Ishikawa (cell line): ENCODE measurements at regions not wholly inside any gene's neighbourhood (a gene's known extent, or its start where the extent isn't known, plus 50 kb on each side); places are given as distances from the start of the nearest gene placed in this dataset.
A peak's percentile ranks its signal among the peaks of the same experiment; 100 is the strongest.

Experiments used
- CEBPB ChIP-seq: IDR thresholded peaks from 2 replicates; pipeline ENCODE4 v1.6.1; 2012
- CREB1 ChIP-seq: IDR thresholded peaks from 2 replicates; pipeline ENCODE4 v1.6.1; 2012; ENCODE audit warnings: low read depth
- EGR1 ChIP-seq: IDR thresholded peaks from 2 replicates; pipeline ENCODE4 v1.6.1; 2012
- EP300 ChIP-seq: IDR thresholded peaks from 2 replicates; pipeline ENCODE4 v1.6.1; 2012; ENCODE audit warnings: borderline replicate concordance
- FOXM1 ChIP-seq: IDR thresholded peaks from 2 replicates; pipeline ENCODE4 v1.6.1; 2012; ENCODE audit warnings: low read depth, borderline replicate concordance
- NFIC ChIP-seq: IDR thresholded peaks from 2 replicates; pipeline ENCODE4 v1.6.1; 2012
- RAD21 ChIP-seq: IDR thresholded peaks from 2 replicates; pipeline ENCODE4 v1.6.1; 2012; ENCODE audit warnings: low read depth
- TAF1 ChIP-seq: IDR thresholded peaks from 2 replicates; pipeline ENCODE4 v1.6.1; 2012; ENCODE audit warnings: low read depth, mild to moderate bottlenecking
- TCF12 ChIP-seq: IDR thresholded peaks from 2 replicates; pipeline ENCODE4 v1.6.1; 2012; ENCODE audit warnings: low read depth
- TEAD4 ChIP-seq: IDR thresholded peaks from 2 replicates; pipeline ENCODE4 v1.6.1; 2012
- YY1 ChIP-seq: IDR thresholded peaks from 2 replicates; pipeline ENCODE4 v1.6.1; 2012; ENCODE audit warnings: low read depth
- ZBTB7A ChIP-seq: IDR thresholded peaks from 2 replicates; pipeline ENCODE4 v1.6.1; 2012; ENCODE audit warnings: low read depth
- TF ChIP-seq, protein P1 (sequence below): IDR thresholded peaks from 2 replicates; pipeline ENCODE4 v1.6.1; 2012
- TF ChIP-seq, protein P2 (sequence below): IDR thresholded peaks from 2 replicates; pipeline ENCODE4 v1.6.1; 2012; ENCODE audit warnings: low read depth, mild to moderate bottlenecking
- TF ChIP-seq, protein P3 (sequence below): IDR thresholded peaks from 2 replicates; pipeline ENCODE4 v1.6.1; 2012

DNA sequence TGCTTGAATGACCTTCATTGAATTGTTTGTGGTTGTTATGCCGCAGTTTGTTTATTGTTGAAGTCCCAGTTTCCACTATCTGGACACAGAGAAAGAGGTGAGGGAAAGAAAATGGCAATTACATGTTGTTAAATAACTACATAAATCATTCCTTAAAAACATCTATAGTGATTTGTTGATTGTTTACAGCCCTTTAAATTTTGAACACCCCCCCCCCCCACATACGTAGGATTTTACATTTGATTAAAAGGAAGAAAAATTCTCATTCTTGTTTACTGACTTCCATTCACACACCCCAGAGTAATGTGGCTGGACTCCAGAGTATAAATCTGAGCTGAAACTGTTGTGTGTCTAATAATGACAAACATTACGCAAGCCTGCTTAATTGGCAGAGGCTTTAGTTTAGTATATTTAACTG lies 87.1 kb upstream of the FAM174A start:
- TF ChIP-seq CEBPB, result peak; percentile 64; the same call in 1 of the 2 replicates
- TF ChIP-seq RAD21, result no peak

DNA sequence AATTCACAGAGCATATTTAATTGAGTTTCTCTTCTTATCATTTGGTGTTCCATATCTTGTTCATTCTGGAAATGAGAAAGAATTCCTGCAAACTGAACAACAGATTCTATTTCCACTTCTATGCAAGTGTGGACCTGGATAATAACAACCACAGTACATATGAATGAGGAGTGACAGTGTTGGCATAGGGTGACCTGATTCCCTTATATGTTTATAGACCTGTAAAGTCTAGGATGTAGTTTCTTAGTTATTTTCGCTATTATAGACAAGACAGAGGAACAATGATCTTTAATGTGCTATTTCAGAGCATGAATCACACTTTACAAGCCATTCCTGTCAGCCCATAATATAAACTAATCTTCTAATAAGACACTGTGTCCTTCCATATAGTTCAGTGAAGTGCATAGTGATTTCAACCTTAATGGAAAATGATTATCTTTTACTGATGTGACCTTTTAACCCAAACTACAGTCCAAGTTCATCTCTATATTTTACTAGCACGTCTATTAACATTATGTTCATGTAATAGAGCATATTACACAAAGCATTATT lies 88.2 kb upstream of the FAM174A start:
- TF ChIP-seq ZBTB7A (no peak), RAD21 (no peak), TEAD4 (no peak), CREB1 (no peak), EGR1 (no peak), TCF12 (no peak), TAF1 (no peak), EP300 (no peak), FOXM1 (no peak), NFIC (no peak), CEBPB (no peak), YY1 (no peak)
- TF ChIP-seq, protein P1, sequence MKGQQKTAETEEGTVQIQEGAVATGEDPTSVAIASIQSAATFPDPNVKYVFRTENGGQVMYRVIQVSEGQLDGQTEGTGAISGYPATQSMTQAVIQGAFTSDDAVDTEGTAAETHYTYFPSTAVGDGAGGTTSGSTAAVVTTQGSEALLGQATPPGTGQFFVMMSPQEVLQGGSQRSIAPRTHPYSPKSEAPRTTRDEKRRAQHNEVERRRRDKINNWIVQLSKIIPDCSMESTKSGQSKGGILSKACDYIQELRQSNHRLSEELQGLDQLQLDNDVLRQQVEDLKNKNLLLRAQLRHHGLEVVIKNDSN, result no peak
- TF ChIP-seq, protein P2, sequence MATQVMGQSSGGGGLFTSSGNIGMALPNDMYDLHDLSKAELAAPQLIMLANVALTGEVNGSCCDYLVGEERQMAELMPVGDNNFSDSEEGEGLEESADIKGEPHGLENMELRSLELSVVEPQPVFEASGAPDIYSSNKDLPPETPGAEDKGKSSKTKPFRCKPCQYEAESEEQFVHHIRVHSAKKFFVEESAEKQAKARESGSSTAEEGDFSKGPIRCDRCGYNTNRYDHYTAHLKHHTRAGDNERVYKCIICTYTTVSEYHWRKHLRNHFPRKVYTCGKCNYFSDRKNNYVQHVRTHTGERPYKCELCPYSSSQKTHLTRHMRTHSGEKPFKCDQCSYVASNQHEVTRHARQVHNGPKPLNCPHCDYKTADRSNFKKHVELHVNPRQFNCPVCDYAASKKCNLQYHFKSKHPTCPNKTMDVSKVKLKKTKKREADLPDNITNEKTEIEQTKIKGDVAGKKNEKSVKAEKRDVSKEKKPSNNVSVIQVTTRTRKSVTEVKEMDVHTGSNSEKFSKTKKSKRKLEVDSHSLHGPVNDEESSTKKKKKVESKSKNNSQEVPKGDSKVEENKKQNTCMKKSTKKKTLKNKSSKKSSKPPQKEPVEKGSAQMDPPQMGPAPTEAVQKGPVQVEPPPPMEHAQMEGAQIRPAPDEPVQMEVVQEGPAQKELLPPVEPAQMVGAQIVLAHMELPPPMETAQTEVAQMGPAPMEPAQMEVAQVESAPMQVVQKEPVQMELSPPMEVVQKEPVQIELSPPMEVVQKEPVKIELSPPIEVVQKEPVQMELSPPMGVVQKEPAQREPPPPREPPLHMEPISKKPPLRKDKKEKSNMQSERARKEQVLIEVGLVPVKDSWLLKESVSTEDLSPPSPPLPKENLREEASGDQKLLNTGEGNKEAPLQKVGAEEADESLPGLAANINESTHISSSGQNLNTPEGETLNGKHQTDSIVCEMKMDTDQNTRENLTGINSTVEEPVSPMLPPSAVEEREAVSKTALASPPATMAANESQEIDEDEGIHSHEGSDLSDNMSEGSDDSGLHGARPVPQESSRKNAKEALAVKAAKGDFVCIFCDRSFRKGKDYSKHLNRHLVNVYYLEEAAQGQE, result no peak
- TF ChIP-seq, protein P3, sequence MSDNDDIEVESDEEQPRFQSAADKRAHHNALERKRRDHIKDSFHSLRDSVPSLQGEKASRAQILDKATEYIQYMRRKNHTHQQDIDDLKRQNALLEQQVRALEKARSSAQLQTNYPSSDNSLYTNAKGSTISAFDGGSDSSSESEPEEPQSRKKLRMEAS, result no peak

DNA sequence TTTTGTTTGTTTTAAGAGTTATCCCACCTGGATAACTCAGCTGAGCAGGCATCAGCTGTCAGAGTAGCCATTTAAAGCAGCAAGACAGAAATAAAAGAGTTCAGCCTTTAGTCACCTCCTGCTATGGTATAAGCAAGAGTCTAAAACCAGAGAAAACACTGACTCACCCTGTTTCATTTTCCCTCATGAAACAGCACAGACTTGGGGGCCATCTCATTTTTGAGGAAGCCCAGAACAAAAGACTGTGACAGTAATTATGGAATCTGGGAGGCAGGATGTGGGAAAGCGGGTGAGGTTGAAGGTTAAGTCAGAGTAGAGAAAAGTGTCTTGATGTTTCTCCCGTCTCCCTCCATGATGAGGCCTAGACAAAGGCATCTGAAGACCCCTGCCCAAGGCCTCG lies 90.2 kb upstream of the FAM174A start:
- TF ChIP-seq FOXM1 (no peak), TCF12 (no peak), EGR1 (no peak), NFIC (no peak), CEBPB (no peak), YY1 (no peak)
- TF ChIP-seq, protein P3, result no peak

DNA sequence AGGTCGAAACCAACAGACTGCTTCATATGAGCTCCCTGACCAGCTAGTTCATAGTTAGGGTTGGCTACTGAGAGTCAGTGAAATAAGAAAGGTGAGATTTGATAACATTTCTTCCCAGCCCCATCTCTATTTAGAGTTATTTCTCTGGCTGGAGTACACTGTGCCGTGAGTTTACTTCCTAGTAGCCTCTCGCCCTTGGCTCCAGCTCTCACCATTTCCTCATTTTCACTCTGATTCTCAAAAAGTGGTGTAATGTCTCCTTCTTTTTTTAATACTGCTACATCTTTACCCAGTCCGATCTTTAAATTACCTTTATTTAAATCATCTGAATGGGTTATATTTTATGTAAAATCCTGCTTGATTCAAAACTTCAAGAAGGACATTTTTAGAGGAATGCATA lies 100.4 kb upstream of the FAM174A start:
- no peak for TF ChIP-seq RAD21
- TF ChIP-seq, protein P2, result no peak
- TF ChIP-seq NFIC, result no peak
- no peak for TF ChIP-seq TAF1
- no peak for TF ChIP-seq EP300
- TF ChIP-seq CREB1, result no peak
- no peak for TF ChIP-seq ZBTB7A
- TF ChIP-seq CEBPB, result no peak
- no peak for TF ChIP-seq TEAD4
- TF ChIP-seq YY1, result no peak
- TF ChIP-seq, protein P3, result no peak
- TF ChIP-seq TCF12, result no peak
- TF ChIP-seq EGR1, result no peak
- TF ChIP-seq, protein P1, result no peak
- no peak for TF ChIP-seq FOXM1

DNA sequence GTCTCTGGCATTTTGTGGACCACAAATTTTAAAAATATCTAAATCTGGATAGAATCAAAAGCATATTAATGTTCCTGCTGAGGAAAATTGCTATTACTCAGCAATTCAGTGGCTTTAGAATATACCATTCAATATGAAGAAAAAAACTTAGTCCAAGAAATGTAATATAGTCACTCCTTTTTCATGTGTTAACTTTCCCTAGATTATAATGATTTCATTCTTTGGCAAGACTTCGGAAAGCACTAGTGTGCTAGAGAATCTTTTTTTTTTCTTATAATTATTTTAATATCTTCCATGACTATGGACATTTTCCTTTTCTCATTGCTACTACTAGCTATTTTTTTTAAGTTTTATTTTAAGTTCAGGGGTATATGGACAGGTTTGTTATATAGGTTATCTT lies 102.4 kb upstream of the FAM174A start:
- no peak for TF ChIP-seq CEBPB

DNA sequence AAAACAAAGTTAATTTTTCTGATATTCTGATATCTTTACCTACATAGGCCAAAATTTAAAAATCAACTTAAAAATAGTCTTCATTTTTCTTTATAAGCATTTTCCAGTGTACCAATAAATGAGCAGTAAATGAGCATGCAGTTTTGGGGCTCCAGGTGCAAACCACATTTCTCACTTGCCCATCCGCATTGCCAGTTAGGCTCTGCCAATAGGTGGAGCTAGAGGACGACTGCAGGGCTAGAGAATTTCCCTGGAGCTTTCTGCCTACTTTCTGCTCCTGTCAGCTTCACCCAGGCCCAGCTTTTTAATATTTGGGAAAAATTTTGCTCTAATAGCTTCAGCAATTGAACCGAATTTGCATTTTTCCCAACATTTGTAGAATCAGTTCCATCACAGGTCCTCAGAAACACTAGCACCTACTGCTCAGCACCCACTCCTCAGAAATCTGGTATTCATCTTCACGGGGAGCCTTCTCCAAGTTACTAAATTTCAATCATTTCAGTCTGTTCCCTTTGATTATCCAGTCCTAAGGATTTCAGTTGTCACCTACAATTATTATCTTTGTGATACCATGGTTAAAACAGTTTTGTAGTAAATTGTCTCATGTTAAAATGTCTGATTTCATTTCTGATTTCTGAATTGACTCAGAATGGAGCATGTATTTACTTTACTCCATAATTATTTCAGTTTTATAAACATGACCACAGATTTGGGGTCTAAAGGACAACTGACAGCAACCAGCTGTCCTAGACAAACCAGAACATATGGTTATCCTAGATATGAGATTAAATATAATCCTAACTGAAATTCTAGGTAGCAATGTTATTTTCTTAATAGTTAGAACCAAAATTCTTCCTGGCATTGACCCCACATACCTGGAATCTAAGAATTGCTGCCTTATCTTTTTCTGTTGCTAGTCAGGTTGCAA lies 104.6 kb upstream of the FAM174A start:
- TF ChIP-seq CEBPB (no peak), FOXM1 (no peak), RAD21 (peak; percentile 80)
